HepG2 (cell line): ENCODE measurements at regions not wholly inside any gene's neighbourhood (a gene's known extent, or its start where the extent isn't known, plus 50 kb on each side); places are given as distances from the start of the nearest gene placed in this dataset.

ENCODE experiments used
- ATAC-seq: fragments of 200-7000 bp; cut with Tn5 transposase; 3 replicates; pipeline ENCODE4 v1.9.1; 2020; ENCODE audit warnings: mild to moderate bottlenecking, moderate library complexity
- BruUV-seq: library from RNA; stranded (reverse); fragments of 400-500 nt; replicated peaks from 2 replicates; lab custom pipeline; 2021; lab: Mats Ljungman, UMichigan
- CTCF ChIA-PET: fragments of 300-600 bp; formaldehyde crosslinking; extraction: SDS; loops from one replicate; lab custom pipeline; 2021; ENCODE audit warnings: low total read pairs, inconsistent platforms, low intra/inter-chr PET ratio; lab: Yijun Ruan, JAX
- POLR2A ChIA-PET: fragments of 350-600 bp; sonication (Branson Sonifier 250); formaldehyde crosslinking; loops from one replicate; lab custom pipeline; 2020; ENCODE audit warnings: antibody characterized with exemption, inconsistent platforms; lab: Yijun Ruan, JAX
- DNase-seq: peaks from one replicate; pipeline ENCODE4 v3.0.0-alpha.2; 2015; ENCODE audit warnings: low spot score
- FAIRE-seq: peaks from 3 replicates; lab custom pipeline; 2011; peaks lifted over from hg19 to GRCh38; lab: Jason Lieb, UNC
- H2AFZ ChIP-seq: one replicate; pipeline ENCODE4 v1.6.1; 2011; ENCODE audit warnings: low read length, inconsistent platforms
- H3K27ac ChIP-seq: fragments of 300-600 bp; 3 replicates; pipeline ENCODE4 v1.8.0; 2011; ENCODE audit warnings: mixed run types, mild to moderate bottlenecking, mixed read lengths, low read length, inconsistent platforms; ENCODE audit not compliant: insufficient read depth; ENCODE audit errors: extremely low read length
- H3K27me3 ChIP-seq, 2 experiments: fragments of 200-600 bp in 1 of 2; 2 replicates in 1 of 2; 3 replicates in 1 of 2; pipeline versions ENCODE4 v1.6.0 to v1.8.0; 2011; ENCODE audit warnings: low read length in 2 of 2, mild to moderate bottlenecking in 2 of 2, moderate library complexity in 2 of 2, inconsistent platforms in 1 of 2; ENCODE audit not compliant: insufficient read depth in 2 of 2, control insufficient read depth in 1 of 2
- H3K36me3 ChIP-seq, 2 experiments: fragments of 200-600 bp in 1 of 2; replicated peaks in 1 of 2; 2 replicates in 1 of 2; 3 replicates in 1 of 2; pipeline versions ENCODE4 v1.5.1 to v1.8.0; 2011; ENCODE audit warnings: low read length in 2 of 2, inconsistent platforms in 1 of 2; ENCODE audit not compliant: insufficient read depth in 2 of 2, control insufficient read depth in 1 of 2
- H3K4me1 ChIP-seq: 2 replicates; pipeline ENCODE4 v1.5.1; 2012; ENCODE audit warnings: low read length, inconsistent platforms; ENCODE audit not compliant: insufficient read depth
- H3K4me2 ChIP-seq: 2 replicates; pipeline ENCODE4 v1.6.0; 2011; ENCODE audit warnings: low read depth, low read length, inconsistent platforms
- H3K4me3 ChIP-seq, 3 experiments: fragments of 200-600 bp in 1 of 3; sonication (generic), shearing (Covaris generic) in 1 of 3; replicated peaks in 1 of 3; 2 replicates each; pipeline ENCODE4 v1.5.1; 2011 to 2016; ENCODE audit warnings: low read length in 3 of 3, inconsistent platforms in 2 of 3, low read depth in 2 of 3, mild to moderate bottlenecking in 2 of 3, control low read depth in 1 of 3, mixed read lengths in 1 of 3; ENCODE audit not compliant: insufficient read depth in 1 of 3
- H3K79me2 ChIP-seq: one replicate; pipeline ENCODE4 v1.6.1; 2011; ENCODE audit warnings: low read length, inconsistent platforms; ENCODE audit not compliant: insufficient read depth
- H3K9ac ChIP-seq: 2 replicates; pipeline ENCODE4 v1.6.0; 2011; ENCODE audit warnings: mild to moderate bottlenecking, low read depth, low read length, inconsistent platforms; ENCODE audit not compliant: insufficient read depth
- H3K9me3 ChIP-seq: 2 replicates; pipeline ENCODE4 v1.5.1; 2012; ENCODE audit warnings: mild to moderate bottlenecking, low read length
- H4K20me1 ChIP-seq: 2 replicates; pipeline ENCODE4 v1.6.0; 2011; ENCODE audit warnings: inconsistent platforms, mild to moderate bottlenecking, low read length, moderate library complexity; ENCODE audit not compliant: insufficient read depth
- ATF7 ChIP-seq, 2 experiments: fragments of 450-650 bp in 1 of 2; sonication (generic) in 1 of 2; formaldehyde crosslinking in 1 of 2; IDR thresholded peaks; 2 replicates each; pipeline versions ENCODE4 v1.4.0 to v1.6.1; 2016 to 2020; ENCODE audit warnings: antibody characterized with exemption in 1 of 2, mild to moderate bottlenecking in 1 of 2, missing genetic modification reagents in 1 of 2
- CEBPB ChIP-seq: IDR thresholded peaks from 2 replicates; pipeline ENCODE4 v1.6.1; 2011; ENCODE audit warnings: low read depth, low read length, improper control_type of control experiment, borderline replicate concordance
- CREB1 ChIP-seq, 2 experiments: fragments of 450-650 bp in 1 of 2; IDR thresholded peaks; 2 replicates each; pipeline ENCODE4 v1.6.1; 2016 to 2017; ENCODE audit warnings: control low read depth in 1 of 2, mild to moderate bottlenecking in 1 of 2, missing compliant biosample characterization in 1 of 2, missing genetic modification characterization in 1 of 2
- REST ChIP-seq, 2 experiments: IDR thresholded peaks; 2 replicates each; pipeline ENCODE4 v1.6.1; 2011 to 2012; ENCODE audit warnings: low read length in 2 of 2, borderline replicate concordance in 1 of 2, low read depth in 1 of 2, mild to moderate bottlenecking in 1 of 2, moderate library complexity in 1 of 2
- ZBTB38 ChIP-seq: sonication (generic); formaldehyde crosslinking; IDR thresholded peaks from 2 replicates; pipeline ENCODE4 v1.5.1; 2020; ENCODE audit warnings: mild to moderate bottlenecking, missing genetic modification reagents
- ZNF333 ChIP-seq: sonication (generic); formaldehyde crosslinking; IDR thresholded peaks from 2 replicates; pipeline ENCODE4 v1.4.0; 2020; ENCODE audit warnings: mild to moderate bottlenecking, missing genetic modification reagents, borderline replicate concordance
- WGBS: methylation state at CpG from one replicate; pipeline ENCODE4 v1.1.6; 2017; ENCODE audit warnings: low lambda C conversion rate; 5-methylcytosine and 5-hydroxymethylcytosine counted together
- in situ Hi-C: cut with HindIII; loops from 2 replicates; pipeline ENCODE4 v1.10.0; 2017; ENCODE audit warnings: low pct_unique_long_range_greater_than_20kb; ENCODE audit not compliant: extremely low pct_ligation_motif_present
- intact Hi-C: fragments of 100-400 bp; cut with micrococcal nuclease; formaldehyde crosslinking; loops from one replicate; pipeline ENCODE4 v1.10.0; 2022; ENCODE audit not compliant: unreplicated experiment
- TF ChIP-seq, protein P1 (sequence below): sonication (generic); formaldehyde crosslinking; IDR thresholded peaks from 2 replicates; pipeline ENCODE4 v1.8.1; 2023; ENCODE audit warnings: mild to moderate bottlenecking, missing genetic modification reagents, borderline replicate concordance

DNA sequence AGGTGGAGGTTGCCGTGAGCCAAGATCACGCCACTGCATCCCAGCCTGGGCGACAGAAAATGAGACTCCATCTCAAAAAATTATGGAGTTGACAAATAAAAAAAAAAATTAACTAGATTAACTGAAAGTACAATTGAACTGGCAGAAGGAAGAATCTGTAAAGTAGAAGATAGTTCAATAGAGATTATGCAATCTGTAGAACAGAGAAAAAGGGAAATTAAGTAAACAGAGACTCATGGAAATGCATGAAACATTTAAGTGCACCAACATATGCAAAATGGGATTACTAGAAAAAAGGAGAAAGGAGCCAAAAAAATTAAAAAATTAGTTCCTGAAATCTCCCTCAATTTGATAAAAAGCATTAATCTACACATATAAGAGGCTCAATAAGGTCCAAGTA is 188.8 kb upstream of the KHDRBS2 start:
- ChIA-PET CTCF (no interaction called here), POLR2A (no interaction called here)
- Histone ChIP-seq H3K4me2 (no peak overlapping the region), H2AFZ (no peak overlapping the region), H3K36me3 (no peaks in the 10 kb centered on the region), H3K27ac (no peak overlapping the region), H3K4me3 (no peak overlapping the region), H3K9ac (no peak overlapping the region), H3K79me2 (no peaks in the 10 kb centered on the region), H4K20me1 (no peaks in the 10 kb centered on the region), H3K9me3 (no peaks in the 10 kb centered on the region), H3K4me1 (no peaks in the 10 kb centered on the region), H3K27me3 (no peaks in the 10 kb centered on the region)
- no peak for ATAC-seq
- intact Hi-C loops (no loop called here), in situ Hi-C loops (no loop called here)
- no TSS peak for BruUV-seq
- no peak for DNase-seq
- under 1% methylated on average over 3 of the region's 3 CpGs for WGBS
- FAIRE-seq = no peak
- TF ChIP-seq CEBPB = peak; percentile 56; the same call in 1 of the 2 replicates
- TF ChIP-seq, protein P1, sequence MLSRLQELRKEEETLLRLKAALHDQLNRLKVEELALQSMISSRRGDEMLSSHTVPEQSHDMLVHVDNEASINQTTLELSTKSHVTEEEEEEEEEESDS (CRISPR knock-in tag) = no peak

- H2AFZ ChIP-seq = no peak overlapping the region
- no peaks in the 10 kb centered on the region for H3K4me1 ChIP-seq
- H3K9ac ChIP-seq = no peak overlapping the region
- FAIRE-seq (no peak), ATAC-seq (no peak), DNase-seq (no peak)
- no peaks in the 10 kb centered on the region for H3K79me2 ChIP-seq
- no peak overlapping the region for H3K4me2 ChIP-seq
- no peak overlapping the region for H3K4me3 ChIP-seq
- ChIA-PET CTCF (no interaction called here), POLR2A (no interaction called here)
- TF ChIP-seq ZNF333 (CRISPR knock-in tag) (no peak), CREB1 (IDR thresholded peaks at IDR 0.05) (peak; percentile 40; the same call in 1 of the 2 replicates), CREB1 (CRISPR knock-in tag; IDR thresholded peaks at IDR 0.05) (no peak), ATF7 (IDR thresholded peaks at IDR 0.05) (peak; percentile 95), ATF7 (CRISPR knock-in tag; IDR thresholded peaks at IDR 0.05) (no peak), ZBTB38 (no peak), REST (IDR thresholded peaks at IDR 0.05; ENCODE audit: borderline replicate concordance in 1 of 2, low read depth in 1 of 2, low read length in 2 of 2) (no peak)
- no TSS peak for BruUV-seq
- in situ Hi-C loops (no loop called here), intact Hi-C loops (no loop called here)
- H4K20me1 ChIP-seq = no peaks in the 10 kb centered on the region
- no peaks in the 10 kb centered on the region for H3K36me3 ChIP-seq
- no peak overlapping the region for H3K27ac ChIP-seq
- H3K27me3 ChIP-seq = no peaks in the 10 kb centered on the region
- 23% methylated on average over 2 of the region's 2 CpGs for WGBS
- no peaks in the 10 kb centered on the region for H3K9me3 ChIP-seq
Observed at GRCh38 chr6:62466607-62467006, 180.6 kb upstream of the KHDRBS2 start.
